HG03354 (cell line): ENCODE measurements at regions not wholly inside any gene's neighbourhood (a gene's known extent, or its start where the extent isn't known, plus 50 kb on each side); places are given as distances from the start of the nearest gene placed in this dataset.

Source experiments
- ATAC-seq: cut with Tn5 transposase; IDR thresholded peaks from one replicate; pipeline ENCODE4 v1.9.1; 2021; ENCODE audit warnings: mild to moderate bottlenecking; ENCODE audit not compliant: unreplicated experiment, poor library complexity, severe bottlenecking

DNA sequence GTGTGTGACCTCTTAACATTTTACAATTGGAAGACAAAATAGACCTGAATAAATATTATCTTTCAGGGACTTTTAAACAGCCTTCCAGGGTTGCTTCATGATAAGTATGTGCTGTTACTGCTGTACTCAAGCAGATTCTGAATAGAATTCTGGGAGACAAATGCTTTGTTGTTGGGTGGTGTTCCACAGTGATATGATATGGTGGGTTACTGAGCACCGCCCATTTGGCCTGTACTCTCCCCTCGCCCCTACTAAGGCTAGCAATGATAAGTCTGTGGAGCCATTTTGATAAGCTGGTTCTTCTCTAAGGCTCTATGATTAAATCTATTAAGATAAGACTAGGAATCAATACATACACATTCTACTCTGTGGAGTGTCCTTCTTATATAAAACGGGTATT lies 89.8 kb upstream of the ITGA4 start:
- no peak for ATAC-seq

- no peak for ATAC-seq
These were observed 89.2 kb upstream of the ITGA4 start for GRCh38 chr2:181367906-181368435.

DNA sequence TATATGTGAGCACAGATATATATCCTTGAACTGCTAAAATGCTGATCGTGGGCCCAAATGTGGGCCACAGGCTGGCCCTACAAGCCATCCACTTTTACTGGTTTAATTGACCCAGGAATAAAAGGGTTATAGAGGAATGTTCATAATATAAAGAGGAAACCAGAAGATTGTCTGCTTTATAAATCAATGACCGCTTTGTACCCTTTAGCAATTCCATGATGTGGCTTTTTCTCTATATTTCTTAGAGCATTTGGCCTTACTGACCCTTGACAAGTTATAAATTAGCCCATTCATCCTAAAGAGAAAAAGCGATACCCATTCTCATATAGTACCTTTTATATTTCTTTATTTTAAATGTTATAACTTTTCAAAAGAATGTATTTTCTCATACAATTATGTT lies 87.1 kb upstream of the ITGA4 start:
- no peak for ATAC-seq

- ATAC-seq: no peak
These were observed 86.0 kb upstream of the ITGA4 start for GRCh38 chr2:181371195-181371594.

DNA sequence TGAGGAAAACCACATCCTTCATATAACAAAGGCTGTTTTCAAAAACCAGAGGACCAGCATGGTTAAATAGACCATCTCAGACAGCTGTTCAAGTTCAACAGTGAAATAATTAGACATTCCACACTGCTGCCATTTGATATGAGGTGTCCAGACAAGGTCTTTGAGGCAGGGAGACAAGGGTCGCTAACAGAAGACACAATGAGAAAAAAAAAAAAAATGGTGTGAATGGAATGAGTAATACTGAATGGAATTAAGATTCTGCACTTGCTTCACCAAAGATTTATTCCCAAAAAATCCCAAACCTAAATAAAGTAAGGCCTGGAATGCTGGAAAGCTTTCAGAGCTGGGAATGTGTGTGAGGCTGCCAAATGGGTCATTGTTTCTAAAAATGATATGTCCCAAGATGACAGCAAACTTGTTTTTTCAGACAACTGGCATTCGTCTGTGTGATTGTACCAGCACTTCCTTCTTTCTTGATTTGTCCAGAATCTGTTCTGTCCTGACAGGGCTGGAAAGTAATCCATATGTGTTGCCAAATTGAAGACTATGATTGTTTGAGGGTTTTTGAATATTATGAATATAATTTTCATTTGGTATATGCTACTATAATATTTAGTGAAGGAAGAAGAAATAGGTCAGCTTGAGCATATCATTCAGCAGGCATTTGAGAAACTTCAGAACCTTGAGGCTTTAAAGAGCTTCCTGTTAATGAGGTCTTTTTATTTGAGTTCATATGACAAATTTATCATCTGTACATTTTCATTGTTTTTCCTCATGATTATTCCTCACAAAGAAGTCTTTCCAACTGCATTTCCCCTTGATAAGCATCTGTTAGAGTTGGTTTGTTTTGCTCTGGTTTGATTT lies 85.2 kb upstream of the ITGA4 start:
- no peak for ATAC-seq

GRCh38 chr2:181372646-181373040 lies 84.5 kb upstream of the ITGA4 start:
- ATAC-seq: no peak

DNA sequence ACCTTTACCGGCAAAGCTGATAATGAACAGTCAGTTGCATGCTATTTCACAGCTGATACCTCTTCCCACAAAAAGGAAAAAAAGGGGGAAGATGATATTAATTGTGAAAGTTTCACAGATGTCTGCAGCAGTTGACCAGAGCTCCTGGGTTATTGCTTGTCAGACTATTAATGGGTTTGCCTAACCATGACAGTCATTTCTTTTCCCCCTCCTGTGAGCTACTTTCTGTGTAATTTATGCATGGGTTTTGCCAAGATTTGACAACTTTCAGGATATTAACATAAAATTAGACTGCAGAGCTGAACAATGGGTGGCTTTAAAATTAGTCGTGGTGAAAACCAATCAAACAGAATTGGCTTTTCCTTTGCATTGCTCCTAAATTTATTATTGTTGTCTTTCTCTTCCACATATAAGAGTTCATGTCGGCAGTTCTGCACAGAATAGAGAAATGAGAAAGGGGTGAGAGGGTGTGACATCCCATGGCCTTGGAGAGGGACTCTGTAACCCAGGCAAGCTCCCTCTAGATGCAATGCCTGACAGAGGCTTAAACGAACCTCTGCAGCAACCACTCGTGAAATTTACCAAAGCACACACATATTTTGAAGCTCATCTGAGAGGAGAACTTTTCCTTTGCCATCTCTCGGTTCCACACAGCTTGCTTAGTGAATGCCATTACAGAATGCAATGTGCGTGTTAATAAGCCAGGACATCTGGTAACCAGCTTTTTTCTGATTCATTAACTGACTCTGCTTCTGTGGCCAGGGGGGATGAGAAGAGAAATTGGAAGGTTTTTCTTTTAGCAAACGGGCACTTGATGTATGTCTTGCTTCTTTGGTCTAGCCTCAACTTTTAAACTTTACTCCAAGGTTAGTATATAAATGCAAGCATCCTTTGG lies 82.2 kb upstream of the ITGA4 start:
- ATAC-seq: peak; percentile 73

DNA sequence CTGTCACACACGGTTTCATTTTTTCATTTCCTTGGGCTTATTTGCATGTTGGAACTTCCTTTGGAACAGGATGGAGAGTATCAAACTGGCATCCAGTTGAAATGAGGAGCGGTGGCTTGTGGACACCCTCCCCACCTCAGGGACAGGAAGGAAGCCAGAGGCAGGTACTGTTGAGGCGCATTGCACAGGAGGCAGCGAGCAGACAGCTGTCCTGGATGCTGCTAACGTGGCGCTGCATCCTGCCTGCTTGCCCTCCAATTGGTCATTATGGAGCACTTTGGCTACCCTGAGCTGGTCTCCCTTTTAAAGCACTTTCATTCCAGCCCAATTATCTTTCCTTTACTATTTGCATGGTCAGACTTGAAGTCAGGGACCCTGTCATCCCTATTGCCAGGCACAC lies 80.7 kb upstream of the ITGA4 start:
- no peak for ATAC-seq

DNA sequence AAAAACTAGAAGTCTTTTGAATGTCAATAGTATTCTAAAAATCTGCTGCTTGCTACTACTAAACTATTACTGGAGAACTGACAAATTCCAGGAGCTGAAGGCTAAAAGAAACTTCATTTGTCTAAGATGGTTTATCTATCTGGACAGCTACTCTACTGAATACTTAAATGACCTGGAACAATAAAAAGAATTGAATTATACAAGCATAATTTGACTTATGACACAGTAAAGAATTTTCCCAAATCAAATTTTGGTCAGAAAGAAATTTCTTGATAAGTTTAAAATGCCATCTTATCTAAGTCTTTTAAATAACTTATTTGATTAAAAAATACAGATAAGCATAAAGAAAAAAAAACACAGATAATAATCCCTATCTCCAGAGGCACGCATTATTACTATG lies 80.2 kb upstream of the ITGA4 start:
- no peak for ATAC-seq

DNA sequence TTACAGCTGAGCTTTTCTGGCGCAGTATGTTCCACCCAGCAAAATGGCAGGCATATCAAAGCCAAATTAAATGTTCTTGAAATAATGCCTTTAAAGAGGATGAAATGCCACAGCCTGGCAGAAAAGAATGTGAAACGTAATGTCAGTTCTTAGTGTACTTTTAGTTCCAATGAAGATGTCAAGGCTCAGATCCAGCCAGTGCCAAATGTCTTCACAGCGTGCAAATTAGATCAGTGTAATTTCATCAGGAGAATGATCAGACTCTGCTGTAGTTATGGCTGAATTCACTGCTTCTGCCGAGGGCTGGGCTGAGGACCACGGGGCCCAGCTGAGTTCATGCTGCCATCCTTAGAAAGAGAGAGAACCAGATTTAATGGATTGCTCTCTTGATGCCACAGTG lies 78.7 kb upstream of the ITGA4 start:
- no peak for ATAC-seq

- no peak for ATAC-seq
These were observed 76.6 kb upstream of the ITGA4 start for GRCh38 chr2:181380581-181380980.

GRCh38 chr2:181384923-181385322 lies 72.3 kb upstream of the ITGA4 start:
- no peak for ATAC-seq

DNA sequence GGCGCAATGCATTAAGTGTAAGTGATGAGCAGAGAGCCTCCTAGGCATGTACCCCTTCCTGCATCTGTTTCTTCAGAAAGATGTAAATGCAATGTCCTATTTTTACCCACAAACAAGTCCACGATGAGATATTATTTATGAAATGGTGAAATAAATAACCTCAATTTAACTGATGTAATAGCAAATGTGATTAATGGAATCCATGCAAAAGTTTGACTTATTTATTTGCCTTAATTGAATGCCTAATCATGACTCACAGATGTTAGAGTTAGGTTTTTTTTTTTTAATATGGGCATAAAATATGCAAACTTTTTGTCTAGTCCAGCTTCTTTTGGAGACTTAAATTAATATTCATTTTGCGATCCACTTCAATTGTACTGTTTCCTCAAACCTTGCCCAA lies 67.7 kb upstream of the ITGA4 start:
- ATAC-seq: no peak

DNA sequence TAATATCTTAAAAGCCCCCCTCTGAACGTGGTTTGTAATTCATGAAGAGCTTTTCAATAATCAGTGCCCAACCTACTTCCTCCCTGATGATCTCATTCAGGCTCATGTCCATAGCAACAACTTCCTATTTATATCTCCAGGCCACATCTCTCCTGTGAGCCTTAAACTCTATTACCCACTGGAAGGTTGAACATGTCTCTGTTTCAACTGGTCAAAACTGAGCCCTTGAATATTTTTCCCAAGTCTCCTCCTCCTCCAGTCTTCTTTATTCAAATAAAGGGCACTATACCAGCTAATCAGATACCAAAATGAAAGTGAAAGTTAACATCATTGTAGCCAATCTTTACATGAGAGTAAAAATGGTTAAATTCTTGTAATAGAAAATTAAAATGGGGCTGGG lies 63.7 kb upstream of the ITGA4 start:
- ATAC-seq: peak; percentile 74

- ATAC-seq: no peak
These were observed 62.3 kb upstream of the ITGA4 start for GRCh38 chr2:181394741-181395437.

GRCh38 chr2:181395851-181396250 lies 61.3 kb upstream of the ITGA4 start:
- ATAC-seq: no peak

- ATAC-seq: no peak
These were observed 60.7 kb upstream of the ITGA4 start for GRCh38 chr2:181396256-181397123.

- no peak for ATAC-seq
These were observed 59.9 kb upstream of the ITGA4 start for GRCh38 chr2:181397331-181397730.

- no peak for ATAC-seq
These were observed 59.2 kb upstream of the ITGA4 start for GRCh38 chr2:181398000-181398399.
